IPS-11a (cell line): ENCODE measurements at regions not wholly inside any gene's neighbourhood (a gene's known extent, or its start where the extent isn't known, plus 50 kb on each side); places are given as distances from the start of the nearest gene placed in this dataset.
"Not testable (repeated sequence)": the region's sequence is repeated elsewhere in the genome, so short reads cannot be mapped to it uniquely, and the experiment has no call there.

ENCODE experiments used
- H3K4me3 ChIP-seq: one replicate; pipeline ENCODE4 v1.5.1; 2013; ENCODE audit warnings: low read depth, low read length, control low read depth

- not testable (repeated sequence) for H3K4me3 ChIP-seq
Measured at GRCh38 chr12:8282181-8282580, 54.8 kb upstream of the FAM90A1 start.

GRCh38 chr12:8285681-8286080 is 58.3 kb upstream of the FAM90A1 start:
- H3K4me3 ChIP-seq, result not testable (repeated sequence)

- not testable (repeated sequence) for H3K4me3 ChIP-seq
Measured at GRCh38 chr12:8291764-8292163, 64.3 kb upstream of the FAM90A1 start.

- not testable (repeated sequence) for H3K4me3 ChIP-seq
Measured at GRCh38 chr12:8294662-8295061, 67.2 kb upstream of the FAM90A1 start.

- not testable (repeated sequence) for H3K4me3 ChIP-seq
Measured at GRCh38 chr12:8308611-8309010, 81.2 kb upstream of the FAM90A1 start.

GRCh38 chr12:8315997-8316396 is 88.6 kb upstream of the FAM90A1 start:
- H3K4me3 ChIP-seq, result not testable (repeated sequence)

GRCh38 chr12:8317675-8318074 is 90.3 kb upstream of the FAM90A1 start:
- H3K4me3 ChIP-seq, result not testable (repeated sequence)

GRCh38 chr12:8320251-8320730 is 92.9 kb upstream of the FAM90A1 start:
- H3K4me3 ChIP-seq, result not testable (repeated sequence)

GRCh38 chr12:8320791-8321370 is 93.5 kb upstream of the FAM90A1 start:
- not testable (repeated sequence) for H3K4me3 ChIP-seq

GRCh38 chr12:8325145-8325839 is 97.9 kb upstream of the FAM90A1 start:
- not testable (repeated sequence) for H3K4me3 ChIP-seq

GRCh38 chr12:8328835-8329234 is 101.4 kb upstream of the FAM90A1 start:
- not testable (repeated sequence) for H3K4me3 ChIP-seq

GRCh38 chr12:8332373-8332772 is 105.0 kb upstream of the FAM90A1 start:
- not testable (repeated sequence) for H3K4me3 ChIP-seq

GRCh38 chr12:8351073-8351472 is 104.7 kb upstream of the CLEC6A start:
- H3K4me3 ChIP-seq, result not testable (repeated sequence)

- H3K4me3 ChIP-seq, result not testable (repeated sequence)
Measured at GRCh38 chr12:8354741-8355140, 101.0 kb upstream of the CLEC6A start.

GRCh38 chr12:8355531-8355930 is 100.2 kb upstream of the CLEC6A start:
- not testable (repeated sequence) for H3K4me3 ChIP-seq

GRCh38 chr12:8373744-8374143 is 82.0 kb upstream of the CLEC6A start:
- not testable (repeated sequence) for H3K4me3 ChIP-seq

GRCh38 chr12:8375122-8375521 is 80.6 kb upstream of the CLEC6A start:
- not testable (repeated sequence) for H3K4me3 ChIP-seq

- H3K4me3 ChIP-seq, result not testable (repeated sequence)
Measured at GRCh38 chr12:8377756-8378155, 78.0 kb upstream of the CLEC6A start.

GRCh38 chr12:8382556-8382955 is 73.2 kb upstream of the CLEC6A start:
- H3K4me3 ChIP-seq, result not testable (repeated sequence)

- not testable (repeated sequence) for H3K4me3 ChIP-seq
Measured at GRCh38 chr12:8384686-8385085, 71.1 kb upstream of the CLEC6A start.

- H3K4me3 ChIP-seq, result not testable (repeated sequence)
Measured at GRCh38 chr12:8385431-8385830, 70.3 kb upstream of the CLEC6A start.

- not testable (repeated sequence) for H3K4me3 ChIP-seq
Measured at GRCh38 chr12:8386661-8387060, 69.1 kb upstream of the CLEC6A start.

- not testable (repeated sequence) for H3K4me3 ChIP-seq
Measured at GRCh38 chr12:8389296-8389695, 66.5 kb upstream of the CLEC6A start.
